Sigmoid colon (tissue), 6 donors: ENCODE measurements at regions not wholly inside any gene's neighbourhood (a gene's known extent, or its start where the extent isn't known, plus 50 kb on each side); places are given as distances from the start of the nearest gene placed in this dataset.

ENCODE experiments used
- DNase-seq: peaks from one replicate; pipeline ENCODE4 v3.0.0-alpha.2; 2019
- H3K27ac ChIP-seq, 4 donors: fragments of 200-600 bp; sonication (generic); one replicate each; pipeline ENCODE4 v1.5.1; 2016 to 2019; ENCODE audit warnings: mild to moderate bottlenecking in 1 of 4
- H3K27me3 ChIP-seq, 3 donors: fragments of 200-600 bp; sonication (generic); one replicate each; pipeline ENCODE4 v1.5.1; 2019; ENCODE audit warnings: mild to moderate bottlenecking in 1 of 3
- H3K36me3 ChIP-seq, 4 donors: fragments of 200-600 bp; sonication (generic); one replicate each; pipeline ENCODE4 v1.5.1; 2016 to 2019
- H3K4me1 ChIP-seq, 4 donors: fragments of 200-600 bp; sonication (generic); one replicate each; pipeline ENCODE4 v1.5.1; 2017 to 2019
- H3K4me3 ChIP-seq, 4 donors: fragments of 200-600 bp; sonication (generic); one replicate each; pipeline ENCODE4 v1.5.1; 2017 to 2019; ENCODE audit warnings: mild to moderate bottlenecking in 2 of 4, moderate library complexity in 1 of 4
- H3K9me3 ChIP-seq, 4 donors: fragments of 200-600 bp in 3 of 4; sonication (generic) in 3 of 4; one replicate each; pipeline versions ENCODE4 v1.5.1 to v1.6.1; 2013 to 2019
- CTCF ChIP-seq, 4 experiments: fragments of 450-650 bp in 3 of 4; fragments of 200-600 bp in 1 of 4; IDR thresholded peaks; one replicate each; pipeline ENCODE4 v1.5.1; 2016 to 2019; ENCODE audit warnings: antibody characterized with exemption in 4 of 4, mild to moderate bottlenecking in 3 of 4, moderate library complexity in 2 of 4
- EP300 ChIP-seq, 4 donors: sonication (generic); formaldehyde crosslinking; IDR thresholded peaks; one replicate each; pipeline ENCODE4 v1.6.1; 2017; ENCODE audit warnings: antibody characterized with exemption in 4 of 4
- POLR2A ChIP-seq, 2 donors: fragments of 450-650 bp; IDR thresholded peaks; one replicate each; pipeline ENCODE4 v1.6.1; 2016; ENCODE audit warnings: antibody characterized with exemption in 2 of 2, mild to moderate bottlenecking in 2 of 2, moderate library complexity in 2 of 2
- POLR2AphosphoS5 ChIP-seq, 4 donors: sonication (generic); formaldehyde crosslinking; IDR thresholded peaks; one replicate each; pipeline ENCODE4 v1.6.1; 2017; ENCODE audit warnings: antibody characterized with exemption in 4 of 4
- WGBS, 2 donors: extraction: QIAGEN DNeasy Blood & Tissue Kit; methylation state at CpG; one replicate each; pipeline ENCODE4 v1.1.7; 2013; 5-methylcytosine and 5-hydroxymethylcytosine counted together
- intact Hi-C: fragments of 100-400 bp; cut with DNase I; formaldehyde crosslinking; loops from one replicate; pipeline ENCODE4 v1.15.1; 2023
- donor health status: healthy with polysubstance abuse.
- donor health status: healthy.

DNA sequence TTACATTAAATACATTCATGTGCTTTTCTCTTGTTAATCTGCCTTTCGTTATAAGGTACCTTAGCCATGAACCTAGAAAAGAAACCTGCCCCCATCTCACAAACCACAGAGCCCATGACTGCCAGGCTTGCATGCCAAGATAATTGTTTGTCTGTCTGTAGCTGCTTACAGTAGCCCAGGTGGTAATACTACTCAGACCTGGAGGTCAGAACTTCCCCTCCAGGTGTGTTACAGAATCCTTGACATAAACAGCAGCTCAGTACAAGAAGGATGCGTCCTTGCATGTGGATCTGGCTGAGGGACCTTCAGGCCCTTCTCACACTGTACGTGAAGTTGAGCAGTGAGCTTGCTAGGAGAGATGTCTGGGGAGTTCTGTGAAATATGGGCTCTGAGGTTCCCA is 291.4 kb downstream of the CSNK1G3 start:
- Histone ChIP-seq H3K27ac (no peak overlapping the region), H3K4me3 (no peak overlapping the region), H3K4me1 (peaks cover 0 to 17% (median 15%) of the 10 kb centered on the region in 4 donors), H3K27me3 (no peaks in the 10 kb centered on the region), H3K9me3 (no peaks in the 10 kb centered on the region), H3K36me3 (no peaks in the 10 kb centered on the region)
- WGBS, 2 donors, result 83 to 94% methylated on average over 3 of the region's 3 CpGs
- TF ChIP-seq POLR2A (IDR thresholded peaks at IDR 0.05) (no peak), POLR2AphosphoS5 (IDR thresholded peaks at IDR 0.05) (no peak), CTCF (IDR thresholded peaks at IDR 0.05) (no peak), EP300 (IDR thresholded peaks at IDR 0.05) (no peak)
- no peak for DNase-seq
- intact Hi-C loops, result no loop called here

- 91 to 92% methylated on average over 4 of the region's 4 CpGs for WGBS, 2 donors
- TF ChIP-seq POLR2AphosphoS5 (IDR thresholded peaks at IDR 0.05), result no peak
- TF ChIP-seq CTCF (IDR thresholded peaks at IDR 0.05), result no peak
- no peak for TF ChIP-seq POLR2A (IDR thresholded peaks at IDR 0.05)
- no peak for TF ChIP-seq EP300 (IDR thresholded peaks at IDR 0.05)
- Histone ChIP-seq H3K27me3 (no peaks in the 10 kb centered on the region), H3K36me3 (no peaks in the 10 kb centered on the region), H3K4me1 (peaks cover 0 to 7% (median 6%) of the 10 kb centered on the region in 4 donors), H3K27ac (no peak overlapping the region), H3K9me3 (no peaks in the 10 kb centered on the region), H3K4me3 (no peak overlapping the region)
- DNase-seq, result no peak
- intact Hi-C loops, result no loop called here
Measured at GRCh38 chr5:123802298-123802951, 290.4 kb downstream of the CSNK1G3 start.

- Histone ChIP-seq H3K4me3 (no peak overlapping the region), H3K27me3 (no peaks in the 10 kb centered on the region), H3K4me1 (no peaks in the 10 kb centered on the region), H3K36me3 (no peaks in the 10 kb centered on the region), H3K9me3 (no peaks in the 10 kb centered on the region), H3K27ac (no peak overlapping the region)
- no peak for DNase-seq
- whole genome bisulfite sequencing, 2 donors, result 63% methylated on average over 1 of the region's 1 CpG
- TF ChIP-seq EP300 (IDR thresholded peaks at IDR 0.05) (no peak), POLR2AphosphoS5 (IDR thresholded peaks at IDR 0.05) (no peak), CTCF (IDR thresholded peaks at IDR 0.05) (no peak), POLR2A (IDR thresholded peaks at IDR 0.05) (no peak)
- intact Hi-C loops, result no loop called here
Measured at GRCh38 chr5:123800640-123801039, 288.7 kb downstream of the CSNK1G3 start.

GRCh38 chr5:123795688-123796087 is 283.7 kb downstream of the CSNK1G3 start:
- Histone ChIP-seq H3K4me1 (peaks cover 0 to 6% (median 3%) of the 10 kb centered on the region in 4 donors), H3K36me3 (no peaks in the 10 kb centered on the region), H3K4me3 (no peak overlapping the region), H3K27ac (no peak overlapping the region), H3K27me3 (no peaks in the 10 kb centered on the region), H3K9me3 (no peaks in the 10 kb centered on the region)
- 87 to 91% methylated on average over 3 of the region's 3 CpGs for WGBS, 2 donors
- intact Hi-C loops, result no loop called here
- DNase-seq, result no peak
- TF ChIP-seq POLR2A (IDR thresholded peaks at IDR 0.05), result no peak
- no peak for TF ChIP-seq POLR2AphosphoS5 (IDR thresholded peaks at IDR 0.05)
- no peak for TF ChIP-seq EP300 (IDR thresholded peaks at IDR 0.05)
- no peak for TF ChIP-seq CTCF (IDR thresholded peaks at IDR 0.05)

GRCh38 chr5:123790226-123790625 is 278.2 kb downstream of the CSNK1G3 start:
- TF ChIP-seq POLR2AphosphoS5 (IDR thresholded peaks at IDR 0.05) (no peak), CTCF (IDR thresholded peaks at IDR 0.05) (no peak), EP300 (IDR thresholded peaks at IDR 0.05) (no peak), POLR2A (IDR thresholded peaks at IDR 0.05) (no peak)
- intact Hi-C loops, result no loop called here
- Histone ChIP-seq H3K4me1 (peaks cover 0 to 31% (median 30%) of the 10 kb centered on the region in 4 donors), H3K4me3 (no peak overlapping the region), H3K27me3 (no peaks in the 10 kb centered on the region), H3K27ac (no peak overlapping the region), H3K36me3 (no peaks in the 10 kb centered on the region), H3K9me3 (peaks cover 0 to 4% (median 0%) of the 10 kb centered on the region in 4 donors)
- no peak for DNase-seq
- 68 to 85% methylated on average over 2 of the region's 2 CpGs for WGBS, 2 donors
